ENCODE measurements at regions not wholly inside any gene's neighbourhood (a gene's known extent, or its start where the extent isn't known, plus 50 kb on each side); places are given as distances from the start of the nearest gene placed in this dataset.
"Not testable (repeated sequence)": the region's sequence is repeated elsewhere in the genome, so short reads cannot be mapped to it uniquely, and the experiment has no call there.

- DNase-seq (ENCODE audit: low read depth), result no peak
These were observed 53.1 kb upstream of the WNT4 start for GRCh38 chr1:22196041-22196440.

- DNase-seq (ENCODE audit: low read depth), result no peak
These were observed 53.7 kb upstream of the WNT4 start for GRCh38 chr1:22196641-22197040.

GRCh38 chr1:22197644-22198043 lies 54.7 kb upstream of the WNT4 start:
- DNase-seq (ENCODE audit: low read depth), result no peak

GRCh38 chr1:22201023-22201422 lies 58.1 kb upstream of the WNT4 start:
- DNase-seq (ENCODE audit: low read depth), result no peak

GRCh38 chr1:22203335-22203734 lies 60.4 kb upstream of the WNT4 start:
- DNase-seq (ENCODE audit: low read depth), result no peak

- DNase-seq (ENCODE audit: low read depth), result no peak
These were observed 61.4 kb upstream of the WNT4 start for GRCh38 chr1:22204057-22204840.

GRCh38 chr1:22204989-22205913 lies 62.4 kb upstream of the WNT4 start:
- no peak for DNase-seq (ENCODE audit: low read depth)

GRCh38 chr1:22206551-22207125 lies 63.7 kb upstream of the WNT4 start:
- no peak for DNase-seq (ENCODE audit: low read depth)

GRCh38 chr1:22207511-22208267 lies 64.8 kb upstream of the WNT4 start:
- DNase-seq (ENCODE audit: low read depth), result no peak

- DNase-seq (ENCODE audit: low read depth), result no peak
These were observed 65.5 kb upstream of the WNT4 start for GRCh38 chr1:22208268-22208972.

- DNase-seq (ENCODE audit: low read depth), result no peak
These were observed 66.1 kb upstream of the WNT4 start for GRCh38 chr1:22208973-22209378.

GRCh38 chr1:22210176-22210575 lies 67.3 kb upstream of the WNT4 start:
- no peak for DNase-seq (ENCODE audit: low read depth)

- no peak for DNase-seq (ENCODE audit: low read depth)
These were observed 67.7 kb upstream of the WNT4 start for GRCh38 chr1:22210636-22211035.

GRCh38 chr1:22211459-22211858 lies 68.6 kb upstream of the WNT4 start:
- not testable (repeated sequence) for DNase-seq (ENCODE audit: low read depth)

GRCh38 chr1:22212400-22213233 lies 69.7 kb upstream of the WNT4 start:
- DNase-seq (ENCODE audit: low read depth), result no peak

GRCh38 chr1:22216210-22216883 lies 73.5 kb upstream of the WNT4 start:
- DNase-seq (ENCODE audit: low read depth), result no peak

- DNase-seq (ENCODE audit: low read depth), result no peak
These were observed 74.1 kb upstream of the WNT4 start for GRCh38 chr1:22216966-22217365.

GRCh38 chr1:22217811-22218460 lies 75.0 kb upstream of the WNT4 start:
- no peak for DNase-seq (ENCODE audit: low read depth)

- DNase-seq (ENCODE audit: low read depth), result no peak
These were observed 75.8 kb upstream of the WNT4 start for GRCh38 chr1:22218618-22219250.
